GM23338 (cell line): ENCODE measurements at regions not wholly inside any gene's neighbourhood (a gene's known extent, or its start where the extent isn't known, plus 50 kb on each side); places are given as distances from the start of the nearest gene placed in this dataset.

ENCODE experiments used
- ATAC-seq: fragments of 200-7000 bp; cut with Tn5 transposase; 3 replicates; pipeline ENCODE4 v1.9.1; 2020
- DNase-seq: peaks from one replicate; pipeline ENCODE4 v3.0.0-alpha.2; 2015; ENCODE audit warnings: low spot score
- H2AFZ ChIP-seq: fragments of 200-600 bp; sonication (generic); 2 replicates; pipeline ENCODE4 v1.8.0; 2016; ENCODE audit warnings: antibody characterized with exemption, mild to moderate bottlenecking, moderate library complexity
- H3F3A ChIP-seq: fragments of 200-600 bp; sonication (generic); replicated peaks from 2 replicates; pipeline ENCODE4 v1.8.0; 2017; ENCODE audit warnings: antibody characterized with exemption, mixed run types, low read depth
- H3K27ac ChIP-seq: fragments of 200-600 bp; sonication (generic); 2 replicates; pipeline ENCODE4 v1.6.1; 2016; ENCODE audit warnings: low read depth
- H3K27me3 ChIP-seq: fragments of 200-600 bp; sonication (generic); 2 replicates; pipeline ENCODE4 v1.8.0; 2016; ENCODE audit warnings: mild to moderate bottlenecking, mixed run types, moderate library complexity; ENCODE audit not compliant: insufficient read depth
- H3K36me3 ChIP-seq: fragments of 200-600 bp; sonication (generic); 2 replicates; pipeline ENCODE4 v1.8.0; 2016; ENCODE audit warnings: mild to moderate bottlenecking; ENCODE audit not compliant: insufficient read depth
- H3K4me1 ChIP-seq: fragments of 200-600 bp; sonication (generic); 2 replicates; pipeline ENCODE4 v1.8.0; 2016; ENCODE audit warnings: mild to moderate bottlenecking, moderate library complexity; ENCODE audit not compliant: insufficient read depth
- H3K4me2 ChIP-seq: fragments of 200-600 bp; sonication (generic); 2 replicates; pipeline ENCODE4 v1.7.1; 2017; ENCODE audit warnings: mixed run types
- H3K4me3 ChIP-seq: fragments of 200-600 bp; sonication (generic); 2 replicates; pipeline ENCODE4 v1.6.1; 2016; ENCODE audit warnings: mixed run types
- H3K79me2 ChIP-seq: fragments of 200-600 bp; sonication (generic); replicated peaks from 2 replicates; pipeline ENCODE4 v1.8.0; 2017; ENCODE audit warnings: mild to moderate bottlenecking; ENCODE audit not compliant: insufficient read depth
- H3K9me2 ChIP-seq: fragments of 200-600 bp; sonication (generic); 2 replicates; pipeline ENCODE4 v1.8.0; 2017; ENCODE audit not compliant: insufficient read depth
- H4K20me1 ChIP-seq: fragments of 200-600 bp; sonication (generic); replicated peaks from 2 replicates; pipeline ENCODE4 v1.8.0; 2017; ENCODE audit warnings: mild to moderate bottlenecking; ENCODE audit not compliant: insufficient read depth
- H3K27ac Mint-ChIP-seq: 2 replicates; pipeline ENCODE4 v1.8.0; 2020; ENCODE audit warnings: inconsistent platforms, mild to moderate bottlenecking, moderate library complexity, mixed read lengths
- H3K27me3 Mint-ChIP-seq: 3 replicates; pipeline ENCODE4 v1.8.0; 2022; ENCODE audit warnings: low read depth, mild to moderate bottlenecking, moderate library complexity, mixed read lengths, inconsistent platforms; ENCODE audit not compliant: insufficient read depth, poor library complexity
- H3K36me3 Mint-ChIP-seq: 3 replicates; pipeline ENCODE4 v1.8.0; 2021; ENCODE audit warnings: low read depth, mild to moderate bottlenecking, inconsistent platforms, moderate library complexity, mixed read lengths
- H3K4me1 Mint-ChIP-seq: 3 replicates; pipeline ENCODE4 v1.8.0; 2020; ENCODE audit warnings: mild to moderate bottlenecking, inconsistent platforms, mixed read lengths
- H3K4me3 Mint-ChIP-seq: 3 replicates; pipeline ENCODE4 v1.8.0; 2021; ENCODE audit warnings: moderate library complexity, mild to moderate bottlenecking, inconsistent platforms, mixed read lengths
- H3K9me3 Mint-ChIP-seq: 3 replicates; pipeline ENCODE4 v1.8.0; 2020; ENCODE audit warnings: moderate library complexity, mild to moderate bottlenecking, inconsistent platforms, mixed read lengths
- EZH2phosphoT487 ChIP-seq: fragments of 200-600 bp; sonication (generic); IDR thresholded peaks from one replicate; pipeline ENCODE4 v1.8.1; 2018; ENCODE audit warnings: antibody characterized with exemption; ENCODE audit not compliant: unreplicated experiment
- JUNB ChIP-seq: IDR thresholded peaks from one replicate; pipeline ENCODE4 v1.6.1; 2016; ENCODE audit warnings: antibody characterized with exemption; ENCODE audit not compliant: unreplicated experiment
- NANOG ChIP-seq: IDR thresholded peaks from 2 replicates; pipeline ENCODE4 v1.6.1; 2016; ENCODE audit warnings: antibody characterized with exemption, borderline replicate concordance
- REST ChIP-seq: IDR thresholded peaks from one replicate; pipeline ENCODE4 v1.6.1; 2018; ENCODE audit warnings: antibody characterized with exemption; ENCODE audit not compliant: unreplicated experiment
- STAT1 ChIP-seq: IDR thresholded peaks from one replicate; pipeline ENCODE4 v1.6.1; 2016; ENCODE audit warnings: antibody characterized with exemption; ENCODE audit not compliant: unreplicated experiment
- ZNF114 ChIP-seq: fragments of 250-450 bp; sonication (Bioruptor Pico); IDR thresholded peaks from 2 replicates; pipeline ENCODE4 v1.5.0; 2020; ENCODE audit warnings: mild to moderate bottlenecking, moderate library complexity
- ZNF331 ChIP-seq: fragments of 250-450 bp; sonication (Bioruptor Pico); IDR thresholded peaks from 2 replicates; pipeline ENCODE4 v1.5.0; 2020; ENCODE audit warnings: low read depth, mild to moderate bottlenecking, moderate library complexity
- TF ChIP-seq, protein P1 (sequence below), 2 experiments: fragments of 200-600 bp in 1 of 2; sonication (generic) in 1 of 2; conservative IDR thresholded peaks; 2 replicates each; pipeline versions ENCODE4 v1.5.1 to v1.6.1; 2016 to 2017; ENCODE audit warnings: antibody characterized with exemption in 2 of 2, low read depth in 2 of 2, mild to moderate bottlenecking in 2 of 2, moderate library complexity in 1 of 2

DNA sequence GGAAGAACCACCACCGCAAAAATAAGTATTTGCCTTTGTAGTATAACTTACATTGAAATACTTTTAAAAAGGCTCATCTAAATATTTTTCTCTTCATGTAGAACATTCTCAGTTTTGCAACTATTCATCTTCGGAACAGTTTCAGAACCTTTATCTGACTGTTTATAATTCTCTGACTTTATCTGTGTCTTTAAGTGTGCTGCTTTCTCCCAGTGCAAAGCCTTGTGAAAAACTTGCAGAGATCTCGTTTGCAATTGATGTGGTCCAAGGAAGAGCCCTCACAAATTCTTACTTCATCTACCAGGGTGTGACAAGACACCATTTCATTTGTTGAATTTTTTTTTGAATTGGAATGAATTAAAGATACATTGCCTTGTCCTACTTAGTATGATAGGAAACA is 186.4 kb downstream of the DKK1 start:
- no peaks in the 10 kb centered on the region for H3K36me3 ChIP-seq
- peaks cover 18% of the 10 kb centered on the region for H3K36me3 Mint-ChIP-seq
- TF ChIP-seq NANOG (no peak), ZNF114 (CRISPR knock-in tag) (no peak)
- TF ChIP-seq, protein P1, sequence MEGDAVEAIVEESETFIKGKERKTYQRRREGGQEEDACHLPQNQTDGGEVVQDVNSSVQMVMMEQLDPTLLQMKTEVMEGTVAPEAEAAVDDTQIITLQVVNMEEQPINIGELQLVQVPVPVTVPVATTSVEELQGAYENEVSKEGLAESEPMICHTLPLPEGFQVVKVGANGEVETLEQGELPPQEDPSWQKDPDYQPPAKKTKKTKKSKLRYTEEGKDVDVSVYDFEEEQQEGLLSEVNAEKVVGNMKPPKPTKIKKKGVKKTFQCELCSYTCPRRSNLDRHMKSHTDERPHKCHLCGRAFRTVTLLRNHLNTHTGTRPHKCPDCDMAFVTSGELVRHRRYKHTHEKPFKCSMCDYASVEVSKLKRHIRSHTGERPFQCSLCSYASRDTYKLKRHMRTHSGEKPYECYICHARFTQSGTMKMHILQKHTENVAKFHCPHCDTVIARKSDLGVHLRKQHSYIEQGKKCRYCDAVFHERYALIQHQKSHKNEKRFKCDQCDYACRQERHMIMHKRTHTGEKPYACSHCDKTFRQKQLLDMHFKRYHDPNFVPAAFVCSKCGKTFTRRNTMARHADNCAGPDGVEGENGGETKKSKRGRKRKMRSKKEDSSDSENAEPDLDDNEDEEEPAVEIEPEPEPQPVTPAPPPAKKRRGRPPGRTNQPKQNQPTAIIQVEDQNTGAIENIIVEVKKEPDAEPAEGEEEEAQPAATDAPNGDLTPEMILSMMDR (conservative IDR thresholded peaks at IDR 0.05; ENCODE audit: low read depth in 2 of 2), result no peak
- H3K4me1 ChIP-seq, result no peaks in the 10 kb centered on the region
- no peak overlapping the region for H3K4me2 ChIP-seq
- H3K79me2 ChIP-seq, result no peaks in the 10 kb centered on the region
- H3K9me3 Mint-ChIP-seq, result peaks cover 36% of the 10 kb centered on the region
- ATAC-seq, result no peak
- peaks cover 3% of the 10 kb centered on the region; the same call in 1 of the 2 replicates for H3K9me2 ChIP-seq
- H3K27me3 ChIP-seq, result no peaks in the 10 kb centered on the region
- no peak overlapping the region for H3K4me3 Mint-ChIP-seq
- H3K4me1 Mint-ChIP-seq, result no peaks in the 10 kb centered on the region
- no peaks in the 10 kb centered on the region for H4K20me1 ChIP-seq
- no peak overlapping the region for H3K27ac Mint-ChIP-seq
- DNase-seq, result no peak
- no peak overlapping the region for H3K4me3 ChIP-seq
- no peak overlapping the region for H3K27ac ChIP-seq
- H3F3A ChIP-seq, result no peaks in the 10 kb centered on the region
- H3K27me3 Mint-ChIP-seq, result peaks cover 1% of the 10 kb centered on the region
- no peak overlapping the region for H2AFZ ChIP-seq

- H3K36me3 Mint-ChIP-seq, result peaks cover 22% of the 10 kb centered on the region
- Histone ChIP-seq H3K27me3 (no peaks in the 10 kb centered on the region), H2AFZ (no peak overlapping the region), H3K4me1 (no peaks in the 10 kb centered on the region), H3K4me3 (no peak overlapping the region), H3K4me2 (no peak overlapping the region), H3K79me2 (no peaks in the 10 kb centered on the region), H4K20me1 (no peaks in the 10 kb centered on the region), H3K9me2 (peaks cover 3% of the 10 kb centered on the region; the same call in 1 of the 2 replicates), H3F3A (no peaks in the 10 kb centered on the region), H3K36me3 (peaks cover 8% of the 10 kb centered on the region; the same call in 1 of the 2 replicates), H3K27ac (no peak overlapping the region)
- DNase-seq (no peak), ATAC-seq (no peak)
- peaks cover 53% of the 10 kb centered on the region for H3K9me3 Mint-ChIP-seq
- no peaks in the 10 kb centered on the region for H3K4me1 Mint-ChIP-seq
- no peak overlapping the region for H3K27ac Mint-ChIP-seq
- peaks cover 1% of the 10 kb centered on the region for H3K27me3 Mint-ChIP-seq
- no peak overlapping the region for H3K4me3 Mint-ChIP-seq
- TF ChIP-seq STAT1 (no peak), JUNB (no peak), EZH2phosphoT487 (no peak), REST (no peak), ZNF331 (no peak)
- TF ChIP-seq, protein P1 (conservative IDR thresholded peaks at IDR 0.05; ENCODE audit: low read depth in 2 of 2), result no peak
These were observed 188.2 kb downstream of the DKK1 start for GRCh38 chr10:52502237-52502636.
